GM12878 (cell line): ENCODE measurements at regions not wholly inside any gene's neighbourhood (a gene's known extent, or its start where the extent isn't known, plus 50 kb on each side); places are given as distances from the start of the nearest gene placed in this dataset.

ENCODE experiments used
- CTCF ChIP-seq, 3 experiments: IDR thresholded peaks in 2 of 3; conservative IDR thresholded peaks in 1 of 3; 2 replicates each; pipeline ENCODE4 v1.5.1; 2011; ENCODE audit warnings: low read depth in 3 of 3, low read length in 3 of 3, mild to moderate bottlenecking in 3 of 3, control low read depth in 2 of 3, moderate library complexity in 2 of 3, inconsistent platforms in 1 of 3, mixed read lengths in 1 of 3; ENCODE audit not compliant: control insufficient read depth in 2 of 3, insufficient read depth in 1 of 3; ENCODE audit errors: extremely low read depth in 1 of 3
- FOXM1 ChIP-seq: IDR thresholded peaks from 2 replicates; pipeline ENCODE4 v1.6.1; 2012; ENCODE audit warnings: low read depth, mild to moderate bottlenecking, inconsistent platforms, low read length, moderate library complexity
- HCFC1 ChIP-seq: fragments of 150-350 bp; IDR thresholded peaks from 2 replicates; pipeline ENCODE4 v1.6.1; 2014; ENCODE audit warnings: low read length
- JUND ChIP-seq: IDR thresholded peaks from 2 replicates; pipeline ENCODE4 v1.6.1; 2012; ENCODE audit warnings: low read depth, mild to moderate bottlenecking, low read length, improper control_type of control experiment, moderate library complexity

DNA sequence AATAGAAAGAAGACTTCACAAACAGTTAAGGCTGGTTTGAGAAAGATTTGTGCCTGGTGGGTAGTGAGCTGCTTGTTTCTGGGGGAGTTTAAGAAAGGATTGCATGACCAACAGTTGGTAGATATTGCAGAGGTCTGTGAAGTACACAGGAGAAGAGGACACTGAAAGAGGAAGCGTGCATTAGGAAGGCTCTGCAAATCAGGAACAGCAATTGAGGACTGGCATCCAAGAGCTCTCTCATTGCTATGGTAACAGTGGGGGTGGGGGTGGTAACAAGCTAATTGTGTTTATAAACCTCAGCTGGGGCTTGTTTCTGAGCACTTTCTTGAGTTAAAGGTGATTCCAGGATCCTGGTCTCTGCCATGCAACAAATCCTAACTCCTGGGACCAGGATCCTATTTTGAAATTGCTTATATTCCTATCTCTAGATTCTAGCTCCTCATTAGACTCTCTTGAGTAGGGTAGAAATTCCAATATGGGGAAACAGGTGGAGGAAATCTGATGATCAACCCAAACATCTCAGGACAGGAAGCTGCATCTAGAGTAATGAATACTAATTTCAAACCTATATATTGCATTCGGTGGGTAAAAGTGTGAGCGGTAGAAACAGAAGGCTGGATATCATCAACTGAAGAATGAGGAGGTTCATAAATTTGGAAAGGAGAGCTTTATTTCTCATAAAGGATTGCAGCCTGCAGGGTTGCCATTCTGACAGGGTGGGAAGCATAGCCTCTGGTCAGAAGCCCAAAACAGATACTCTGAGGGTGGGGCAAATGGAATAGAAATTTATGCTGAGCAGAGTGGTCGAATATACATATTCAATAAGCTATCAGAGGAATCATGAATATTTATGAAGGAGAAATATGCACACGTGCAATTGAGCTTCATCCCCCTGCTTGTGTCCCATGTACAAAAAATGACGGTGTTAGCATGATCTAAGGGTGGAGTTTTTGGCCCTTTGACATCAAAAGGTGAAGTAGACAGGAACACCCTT is 79.4 kb downstream of the PTTG1 start:
- TF ChIP-seq CTCF (IDR thresholded peaks at IDR 0.05 in 2 of 3, conservative IDR thresholded peaks at IDR 0.05 in 1 of 3; ENCODE audit: control insufficient read depth in 2 of 3, extremely low read depth in 1 of 3, insufficient read depth in 1 of 3, low read depth in 3 of 3, low read length in 3 of 3) (no peak), FOXM1 (no peak), JUND (no peak), HCFC1 (no peak)
